Esophagus mucosa (tissue), 1 donor: ENCODE measurements at regions not wholly inside any gene's neighbourhood (a gene's known extent, or its start where the extent isn't known, plus 50 kb on each side); places are given as distances from the start of the nearest gene placed in this dataset.

Experiments
- ATAC-seq: fragments of 200-7000 bp; cut with Tn5 transposase; one replicate; pipeline ENCODE4 v1.9.1; 2020
- donor health status: DM: yes; HTN: yes; CAD: no.

GRCh38 chr12:61654698-61655097 lies 605.5 kb upstream of the USP15 start:
- ATAC-seq: no peak

GRCh38 chr12:61655241-61655640 lies 605.0 kb upstream of the USP15 start:
- no peak for ATAC-seq

GRCh38 chr12:61667676-61668075 lies 592.5 kb upstream of the USP15 start:
- ATAC-seq: no peak

DNA sequence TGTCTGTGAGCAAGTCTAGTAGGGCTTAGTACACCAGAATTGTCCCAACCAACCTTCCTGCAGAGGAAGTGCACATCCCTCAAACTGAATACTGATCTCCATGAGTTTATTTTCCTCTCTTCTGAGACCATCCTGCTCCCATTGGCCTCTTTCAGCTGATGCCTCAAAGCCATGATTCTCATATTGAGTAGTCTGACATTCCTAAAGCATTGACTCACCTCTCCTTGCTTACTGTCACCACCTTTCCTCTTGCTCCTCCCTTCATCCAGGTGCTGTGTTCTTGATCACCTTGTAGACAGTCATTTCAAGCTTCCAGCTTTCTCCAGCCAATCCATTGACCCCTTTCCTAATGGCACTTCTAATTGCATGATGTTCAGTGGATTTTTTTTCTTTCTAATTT lies 583.7 kb upstream of the USP15 start:
- no peak for ATAC-seq

GRCh38 chr12:61687407-61687806 lies 572.8 kb upstream of the USP15 start:
- ATAC-seq: no peak

- no peak for ATAC-seq
These were observed 566.0 kb upstream of the USP15 start for GRCh38 chr12:61694214-61694613.

- ATAC-seq: no peak
These were observed 558.7 kb upstream of the USP15 start for GRCh38 chr12:61701471-61701870.

GRCh38 chr12:61706783-61707182 lies 553.4 kb upstream of the USP15 start:
- no peak for ATAC-seq

GRCh38 chr12:61713121-61713520 lies 547.1 kb upstream of the USP15 start:
- no peak for ATAC-seq

- ATAC-seq: no peak
These were observed 542.2 kb upstream of the USP15 start for GRCh38 chr12:61717986-61718385.

DNA sequence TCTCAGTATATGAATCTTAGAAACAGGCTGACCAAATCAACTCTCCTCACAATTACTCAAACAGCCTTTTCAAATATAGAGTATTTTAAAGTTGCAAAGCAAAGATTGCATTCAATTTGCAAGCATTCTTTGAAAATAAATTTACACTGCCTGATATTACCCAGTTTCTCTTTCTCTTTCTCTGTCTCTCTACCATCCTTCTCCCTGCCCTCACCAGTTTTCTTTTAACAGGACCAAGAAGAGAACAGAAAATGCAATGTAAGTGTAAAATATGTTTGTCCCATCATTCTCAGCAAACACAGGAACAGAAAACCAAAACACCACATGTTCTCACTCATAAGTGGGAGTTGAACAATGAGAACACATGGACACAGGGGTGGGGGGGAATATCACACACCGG lies 520.3 kb upstream of the USP15 start:
- ATAC-seq: no peak

- no peak for ATAC-seq
These were observed 509.6 kb upstream of the USP15 start for GRCh38 chr12:61750604-61751003.

GRCh38 chr12:61754214-61754613 lies 506.0 kb upstream of the USP15 start:
- no peak for ATAC-seq

GRCh38 chr12:61757831-61758505 lies 502.2 kb upstream of the USP15 start:
- no peak for ATAC-seq

GRCh38 chr12:61758661-61759060 lies 501.5 kb upstream of the USP15 start:
- no peak for ATAC-seq

GRCh38 chr12:61765926-61766325 lies 494.3 kb upstream of the USP15 start:
- no peak for ATAC-seq

DNA sequence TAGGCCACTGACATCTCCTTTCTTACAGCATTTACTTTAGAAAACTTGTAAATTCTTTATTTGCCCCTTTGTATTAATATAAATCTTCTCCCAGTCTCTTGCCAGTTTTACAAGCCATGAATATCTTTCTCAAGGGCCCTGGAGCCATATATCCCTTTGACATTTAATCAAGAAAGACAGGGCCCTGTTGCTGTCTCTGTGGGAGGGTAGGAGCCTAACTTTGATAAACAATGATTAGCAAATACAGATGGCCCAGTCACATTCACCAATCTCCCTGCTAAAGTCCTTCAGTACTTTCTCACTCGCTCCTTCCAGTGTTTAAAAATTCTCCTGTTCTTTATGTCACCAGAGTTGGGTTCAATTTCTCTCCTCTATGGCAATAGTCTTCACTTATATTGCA lies 479.8 kb upstream of the USP15 start:
- no peak for ATAC-seq

DNA sequence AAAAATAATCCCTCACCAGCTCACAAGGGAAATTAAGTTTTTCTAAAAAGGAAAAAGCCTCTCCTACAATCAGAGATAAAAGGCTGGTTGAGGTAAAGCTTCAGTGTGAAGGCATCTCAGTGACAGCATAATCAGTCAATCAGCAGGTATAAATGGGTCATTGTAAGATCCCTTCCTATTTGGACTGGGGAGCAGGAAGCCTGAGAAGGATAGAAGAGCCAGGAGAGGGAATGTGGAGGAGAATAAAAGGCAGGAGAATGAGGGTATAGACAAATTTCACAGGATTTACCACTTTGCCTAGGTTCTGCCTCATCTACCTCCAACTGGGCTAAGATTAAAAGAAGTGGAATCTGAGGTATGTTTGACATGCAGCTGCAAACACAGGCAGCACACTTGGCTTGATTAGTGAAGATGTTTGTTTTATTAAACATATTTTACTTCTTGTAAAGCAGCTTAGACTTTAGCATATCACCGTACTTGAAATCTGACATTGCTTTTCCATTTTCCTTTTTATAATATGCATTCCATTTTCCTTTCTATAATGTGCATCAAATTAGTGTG lies 479.1 kb upstream of the USP15 start:
- ATAC-seq: no peak

GRCh38 chr12:61796846-61797245 lies 463.4 kb upstream of the USP15 start:
- ATAC-seq: no peak

GRCh38 chr12:61797266-61797665 lies 462.9 kb upstream of the USP15 start:
- ATAC-seq: no peak

DNA sequence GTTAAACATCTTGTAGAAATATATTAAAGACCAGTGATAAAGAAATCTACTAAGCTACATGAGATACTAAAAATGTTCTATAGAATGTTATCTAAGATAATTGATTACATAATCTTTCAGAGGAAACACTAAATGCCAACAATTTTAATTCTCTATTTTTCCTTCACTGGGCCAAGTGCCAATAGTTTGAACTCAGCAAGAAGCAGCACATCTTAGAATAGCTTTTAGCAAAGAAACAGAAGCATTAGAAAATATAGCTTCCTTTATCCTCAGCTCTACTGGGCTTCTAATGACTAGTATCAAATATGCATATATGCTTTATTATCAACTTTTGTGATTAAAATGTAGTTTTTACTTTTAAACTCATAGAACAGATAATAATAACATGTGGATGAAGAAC lies 461.4 kb upstream of the USP15 start:
- no peak for ATAC-seq

GRCh38 chr12:61804301-61804700 lies 455.9 kb upstream of the USP15 start:
- no peak for ATAC-seq

DNA sequence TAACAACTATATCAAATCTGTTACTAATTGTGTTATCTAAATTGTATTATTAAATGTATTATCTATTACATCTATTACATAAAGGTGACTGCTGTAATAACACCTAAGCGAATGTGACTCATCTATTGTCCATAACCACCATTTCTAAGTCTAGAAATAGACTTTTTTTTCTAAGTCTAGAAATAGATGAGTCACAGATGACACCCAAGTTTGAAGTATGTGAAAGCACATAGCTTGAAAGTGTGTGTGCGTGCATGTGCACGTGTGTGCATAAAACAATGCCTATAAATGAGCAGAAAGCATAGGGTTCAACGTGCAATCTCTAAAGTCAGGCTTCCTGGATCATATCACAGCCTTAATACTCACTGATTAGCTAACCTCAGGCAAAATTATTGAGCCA lies 451.3 kb upstream of the USP15 start:
- ATAC-seq: no peak

DNA sequence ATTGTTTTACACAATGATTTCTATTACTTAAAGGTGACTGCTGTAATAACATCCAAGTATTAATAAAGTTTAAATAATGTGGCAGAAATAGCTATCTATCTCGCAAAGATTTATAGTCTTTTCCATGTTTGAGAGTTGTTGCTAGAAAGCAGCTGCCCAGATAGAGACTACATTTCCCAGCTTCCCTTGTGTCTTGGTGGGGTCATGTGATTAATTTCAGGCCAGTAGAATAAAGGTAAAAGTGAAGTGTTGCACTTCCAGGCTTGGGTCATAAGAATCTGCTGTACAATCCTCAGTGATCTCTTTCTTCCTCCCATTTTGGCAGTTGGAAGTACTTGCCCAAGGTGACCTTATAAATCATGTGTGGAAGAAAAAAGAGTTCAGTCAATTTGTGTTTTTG lies 449.7 kb upstream of the USP15 start:
- no peak for ATAC-seq

DNA sequence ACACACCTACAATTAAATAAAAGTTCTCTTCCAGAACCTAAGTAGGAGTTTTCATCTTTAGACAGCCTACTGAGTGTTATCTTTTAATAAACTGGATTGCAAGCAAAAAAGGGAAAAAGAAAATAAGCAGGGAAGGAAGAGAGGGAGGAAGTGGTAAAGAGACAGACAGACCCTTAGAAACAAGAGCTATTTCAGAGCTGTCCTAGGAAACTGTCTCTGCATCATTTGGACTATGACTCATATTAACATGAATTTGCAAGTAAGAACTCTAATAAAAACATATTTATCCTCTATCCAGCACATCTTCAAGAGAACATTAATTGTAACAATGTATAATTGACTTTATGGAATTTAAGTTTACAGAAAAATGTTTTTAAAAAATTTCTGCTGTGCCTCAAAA lies 438.8 kb upstream of the USP15 start:
- no peak for ATAC-seq
